GM13976 (cell line): ENCODE measurements at regions not wholly inside any gene's neighbourhood (a gene's known extent, or its start where the extent isn't known, plus 50 kb on each side); places are given as distances from the start of the nearest gene placed in this dataset.

ENCODE experiments used
- DNase-seq: peaks from one replicate; pipeline ENCODE4 v3.0.0; 2012; ENCODE audit warnings: low spot score
- CTCF ChIP-seq: IDR thresholded peaks from 2 replicates; pipeline ENCODE4 v1.5.1; 2012; ENCODE audit warnings: borderline replicate concordance, mild to moderate bottlenecking; ENCODE audit not compliant: insufficient read depth; ENCODE audit errors: extremely low read depth, missing control alignments, control extremely low read depth
- in situ Hi-C: fragments of 300-500 bp; cut with MboI; formaldehyde crosslinking; loops from one replicate; pipeline ENCODE4 v1.12.0; 2022; ENCODE audit warnings: low sequenced_read_pairs, mixed read lengths, inconsistent platforms; ENCODE audit not compliant: unreplicated experiment

DNA sequence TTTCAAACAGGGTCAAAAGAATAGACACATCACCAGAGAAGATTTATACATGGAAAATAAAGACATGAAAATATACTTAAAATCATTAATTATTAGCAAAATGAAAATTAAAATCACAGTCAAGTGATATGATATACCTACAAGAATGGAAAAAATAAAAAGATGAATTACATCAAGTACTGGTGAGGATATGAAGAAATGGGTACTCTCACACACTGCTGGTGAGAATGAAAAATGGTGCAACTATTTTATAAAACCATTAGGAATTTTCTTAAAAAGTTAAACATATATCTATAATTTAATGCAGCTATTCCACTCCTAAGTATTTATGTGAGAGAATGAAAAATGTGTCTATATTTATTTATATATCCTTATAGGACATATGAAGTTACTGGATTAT is 136.3 kb upstream of the GRIK2 start:
- no peak for DNase-seq
- no peak for TF ChIP-seq CTCF
- in situ Hi-C loops, result no loop called here

- TF ChIP-seq CTCF, result no peak
- no peak for DNase-seq
- in situ Hi-C loops, result no loop called here
Measured at GRCh38 chr6:101259505-101259904, 134.0 kb upstream of the GRIK2 start.

GRCh38 chr6:101263596-101263995 is 129.9 kb upstream of the GRIK2 start:
- DNase-seq, result no peak
- TF ChIP-seq CTCF, result no peak
- in situ Hi-C loops, result no loop called here

DNA sequence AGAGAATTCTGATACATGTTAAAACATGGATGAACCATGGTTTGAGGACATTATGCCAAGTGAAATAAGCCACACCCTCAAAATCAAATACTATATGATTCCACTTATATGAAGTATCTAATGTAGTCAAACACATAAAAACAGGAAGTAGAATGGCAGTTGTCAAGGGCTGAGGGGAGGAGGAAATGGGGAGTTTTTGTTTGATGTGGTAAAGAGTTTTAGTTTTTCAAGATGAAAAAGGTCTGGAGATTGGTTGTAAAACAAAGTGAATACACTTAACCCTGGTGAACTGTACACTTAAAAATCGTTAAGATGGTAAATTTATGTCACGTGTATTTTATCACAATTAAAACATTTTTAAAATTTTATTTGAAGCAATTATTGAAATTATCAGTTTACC is 127.4 kb upstream of the GRIK2 start:
- in situ Hi-C loops, result no loop called here
- no peak for TF ChIP-seq CTCF
- no peak for DNase-seq

DNA sequence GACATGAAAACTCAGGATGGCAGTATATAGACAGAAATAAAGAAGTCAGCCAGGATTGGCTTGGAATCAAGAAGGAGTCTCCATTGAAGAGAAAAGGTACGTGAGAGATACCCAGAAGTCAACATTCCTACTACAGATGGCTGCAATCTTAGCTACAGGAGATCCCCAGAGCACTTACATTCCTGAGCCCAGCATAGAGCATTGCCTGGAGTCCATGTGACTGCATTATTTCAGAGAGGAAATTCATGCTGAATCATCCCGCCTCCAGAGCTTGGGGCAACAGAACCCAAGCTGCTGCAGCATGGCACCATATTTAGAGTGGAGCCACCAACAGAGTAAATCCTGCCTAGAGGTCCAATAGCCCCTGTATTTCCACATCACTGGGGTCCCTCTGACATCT is 125.0 kb upstream of the GRIK2 start:
- in situ Hi-C loops, result no loop called here
- no peak for DNase-seq

DNA sequence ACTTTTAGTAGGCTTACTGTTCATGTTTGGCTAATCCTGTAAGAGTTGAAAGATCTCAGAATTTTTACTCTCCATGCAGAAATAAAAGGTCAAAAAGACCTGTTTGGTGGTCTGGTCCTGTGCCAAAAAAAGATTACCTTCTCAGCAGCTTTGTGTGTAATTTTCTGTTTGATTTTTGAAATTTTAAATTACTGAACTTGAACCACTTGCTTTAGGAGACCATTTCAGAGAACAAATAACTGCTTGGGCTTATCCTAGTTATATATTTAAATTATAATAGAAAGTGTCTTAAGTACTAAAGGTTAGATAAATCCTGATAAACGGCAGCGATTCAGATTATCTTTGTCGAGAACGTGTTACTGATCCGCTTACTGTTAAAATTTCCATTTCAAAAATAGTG is 118.3 kb upstream of the GRIK2 start:
- TF ChIP-seq CTCF, result no peak
- DNase-seq, result no peak
- in situ Hi-C loops, result no loop called here

More for the DNA sequence above, 125.0 kb upstream of the GRIK2 start:
- no peak for TF ChIP-seq CTCF

DNA sequence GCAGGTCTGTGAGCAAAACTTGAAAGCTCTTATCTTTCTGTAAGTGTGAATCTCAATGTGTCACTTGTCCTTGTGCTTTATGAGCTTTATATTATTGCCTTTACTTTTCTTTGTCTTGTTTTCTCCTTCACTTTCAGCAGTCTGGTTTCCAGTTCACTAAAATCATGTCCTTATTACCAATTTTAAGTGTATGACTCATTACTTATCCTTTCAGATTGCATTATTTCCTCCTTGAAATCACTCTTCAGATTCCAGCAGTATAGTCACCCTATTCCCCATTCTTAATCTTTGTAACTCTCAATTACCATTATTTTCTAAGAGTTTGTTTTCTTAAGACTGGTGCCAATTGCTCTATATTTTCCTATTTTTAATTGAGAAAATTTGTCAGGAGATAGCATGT is 117.4 kb upstream of the GRIK2 start:
- TF ChIP-seq CTCF, result no peak
- DNase-seq, result no peak
- in situ Hi-C loops, result no loop called here
